Caco-2 (cell line): ENCODE measurements at regions not wholly inside any gene's neighbourhood (a gene's known extent, or its start where the extent isn't known, plus 50 kb on each side); places are given as distances from the start of the nearest gene placed in this dataset.
A peak's percentile ranks its signal among the peaks of the same experiment; 100 is the strongest.

ENCODE experiments used
- BruUV-seq: library from RNA; stranded (reverse); fragments of 400-500 nt; replicated peaks from 2 replicates; lab custom pipeline; 2021; lab: Mats Ljungman, UMichigan
- CTCF ChIA-PET: fragments of 300-600 bp; sonication (Branson Sonifier 250); formaldehyde crosslinking; loops from one replicate; lab custom pipeline; 2022; ENCODE audit warnings: antibody characterized with exemption; lab: Charles Lee
- POLR2A ChIA-PET: fragments of 300-600 bp; sonication (Branson Sonifier 250); formaldehyde crosslinking; loops from one replicate; lab custom pipeline; 2022; ENCODE audit warnings: antibody characterized with exemption; lab: Charles Lee
- DNase-seq, 2 experiments: peaks; one replicate each; pipeline versions ENCODE4 v3.0.0 to v3.0.0-alpha.2; 2020 to 2022
- H3K27me3 ChIP-seq: replicated peaks from 2 replicates; pipeline ENCODE4 v1.6.0; 2011; ENCODE audit warnings: low read length; ENCODE audit not compliant: control insufficient read depth, insufficient read depth
- H3K36me3 ChIP-seq: 2 replicates; pipeline ENCODE4 v1.5.1; 2011; ENCODE audit warnings: low read length; ENCODE audit not compliant: control insufficient read depth, insufficient read depth
- H3K4me1 ChIP-seq: fragments of 250-450 bp; sonication (Bioruptor Pico); 2 replicates; pipeline ENCODE4 v1.5.1; 2020; ENCODE audit warnings: mild to moderate bottlenecking
- H3K4me3 ChIP-seq: 2 replicates; pipeline ENCODE4 v1.5.1; 2011; ENCODE audit warnings: low read depth, mild to moderate bottlenecking, control low read depth, low read length
- H3K9me3 ChIP-seq: fragments of 250-450 bp; sonication (Bioruptor Pico); 2 replicates; pipeline ENCODE4 v1.5.1; 2020; ENCODE audit warnings: mild to moderate bottlenecking, moderate library complexity
- H3K27ac Mint-ChIP-seq: one replicate; pipeline ENCODE4 v1.8.0; 2022; ENCODE audit warnings: mixed read lengths; ENCODE audit not compliant: unreplicated experiment
- H3K27me3 Mint-ChIP-seq: one replicate; pipeline ENCODE4 v1.8.0; 2022; ENCODE audit warnings: mixed read lengths; ENCODE audit not compliant: insufficient read depth, unreplicated experiment
- H3K36me3 Mint-ChIP-seq: one replicate; pipeline ENCODE4 v1.8.0; 2022; ENCODE audit warnings: mild to moderate bottlenecking, mixed read lengths; ENCODE audit not compliant: insufficient read depth, unreplicated experiment
- H3K4me1 Mint-ChIP-seq: one replicate; pipeline ENCODE4 v1.8.0; 2022; ENCODE audit warnings: low read depth, mixed read lengths; ENCODE audit not compliant: unreplicated experiment
- H3K4me3 Mint-ChIP-seq: one replicate; pipeline ENCODE4 v1.8.0; 2022; ENCODE audit warnings: mild to moderate bottlenecking, moderate library complexity, mixed read lengths; ENCODE audit not compliant: unreplicated experiment
- H3K9me3 Mint-ChIP-seq: one replicate; pipeline ENCODE4 v1.8.0; 2022; ENCODE audit warnings: mixed read lengths; ENCODE audit not compliant: unreplicated experiment
- CTCF ChIP-seq, 2 experiments: fragments of 200-600 bp in 1 of 2; IDR thresholded peaks; 1 replicate in 1 of 2; 2 replicates in 1 of 2; pipeline versions ENCODE4 v1.5.1 to v1.8.0; 2011 to 2022; ENCODE audit warnings: antibody characterized with exemption in 1 of 2, control low read depth in 1 of 2, inconsistent platforms in 1 of 2, low read depth in 1 of 2, low read length in 1 of 2, mild to moderate bottlenecking in 1 of 2, moderate library complexity in 1 of 2; ENCODE audit not compliant: insufficient read depth in 1 of 2, severe bottlenecking in 1 of 2, unreplicated experiment in 1 of 2
- intact Hi-C: fragments of 100-400 bp; cut with micrococcal nuclease; formaldehyde crosslinking; loops from one replicate; pipeline ENCODE4 v1.10.0; 2022; ENCODE audit not compliant: unreplicated experiment

GRCh38 chr1:56334047-56334446 is 245.3 kb downstream of the PLPP3 start:
- intact Hi-C loops: no loop called here
- peaks cover 28% of the 10 kb centered on the region; the same call in 1 of the 2 replicates for H3K4me1 ChIP-seq
- no peak overlapping the region for H3K4me3 ChIP-seq
- H3K9me3 ChIP-seq: no peaks in the 10 kb centered on the region
- Mint-ChIP-seq H3K27me3 (no peaks in the 10 kb centered on the region), H3K36me3 (no peaks in the 10 kb centered on the region), H3K4me3 (no peak overlapping the region), H3K4me1 (peaks cover 11% of the 10 kb centered on the region), H3K9me3 (no peaks in the 10 kb centered on the region), H3K27ac (no peak overlapping the region)
- BruUV-seq: no TSS peak
- no peaks in the 10 kb centered on the region for H3K36me3 ChIP-seq
- POLR2A ChIA-PET: interaction anchor here (0.6 kb wide), 1 partner anchor 192 kb away, joined by 3 read pairs; no protein-coding TSS in a partner anchor
- no peaks in the 10 kb centered on the region for H3K27me3 ChIP-seq
- CTCF ChIA-PET: no interaction called here
- no peak for DNase-seq
- TF ChIP-seq CTCF (IDR thresholded peaks at IDR 0.05; ENCODE audit: insufficient read depth in 1 of 2, low read depth in 1 of 2, low read length in 1 of 2, severe bottlenecking in 1 of 2, unreplicated experiment in 1 of 2): no peak

- Mint-ChIP-seq H3K27ac (no peak overlapping the region), H3K27me3 (no peaks in the 10 kb centered on the region), H3K4me3 (no peak overlapping the region), H3K36me3 (no peaks in the 10 kb centered on the region), H3K9me3 (no peaks in the 10 kb centered on the region), H3K4me1 (peaks cover 11% of the 10 kb centered on the region)
- no peak overlapping the region for H3K4me3 ChIP-seq
- no peak for TF ChIP-seq CTCF (IDR thresholded peaks at IDR 0.05; ENCODE audit: insufficient read depth in 1 of 2, low read depth in 1 of 2, low read length in 1 of 2, severe bottlenecking in 1 of 2, unreplicated experiment in 1 of 2)
- ChIA-PET POLR2A (no interaction called here), CTCF (no interaction called here)
- no peaks in the 10 kb centered on the region for H3K36me3 ChIP-seq
- H3K4me1 ChIP-seq: peaks cover 28% of the 10 kb centered on the region; the same call in 1 of the 2 replicates
- H3K27me3 ChIP-seq: no peaks in the 10 kb centered on the region
- H3K9me3 ChIP-seq: no peaks in the 10 kb centered on the region
- no peak for DNase-seq
- no TSS peak for BruUV-seq
- intact Hi-C loops: no loop called here
Observed at GRCh38 chr1:56333461-56333860, 245.9 kb downstream of the PLPP3 start.

- Histone ChIP-seq H3K36me3 (no peaks in the 10 kb centered on the region), H3K27me3 (no peaks in the 10 kb centered on the region), H3K4me1 (peaks cover 28% of the 10 kb centered on the region; the same call in 1 of the 2 replicates), H3K4me3 (no peak overlapping the region), H3K9me3 (no peaks in the 10 kb centered on the region)
- Mint-ChIP-seq H3K36me3 (no peaks in the 10 kb centered on the region), H3K27me3 (no peaks in the 10 kb centered on the region), H3K4me1 (peaks cover 11% of the 10 kb centered on the region), H3K4me3 (no peak overlapping the region), H3K9me3 (no peaks in the 10 kb centered on the region), H3K27ac (peak overlapping the region; percentile 69)
- TF ChIP-seq CTCF (IDR thresholded peaks at IDR 0.05; ENCODE audit: insufficient read depth in 1 of 2, low read depth in 1 of 2, low read length in 1 of 2, severe bottlenecking in 1 of 2, unreplicated experiment in 1 of 2): no peak
- DNase-seq: no peak
- intact Hi-C loops: no loop called here
- BruUV-seq: no TSS peak
- POLR2A ChIA-PET: no interaction called here
- CTCF ChIA-PET: no interaction called here
Observed at GRCh38 chr1:56331892-56332567, 247.3 kb downstream of the PLPP3 start.
